Endothelial cell of umbilical vein (primary cell): ENCODE measurements at regions not wholly inside any gene's neighbourhood (a gene's known extent, or its start where the extent isn't known, plus 50 kb on each side); places are given as distances from the start of the nearest gene placed in this dataset.

ENCODE experiments used
- BruUV-seq: library from RNA; stranded (reverse); fragments of 400-500 nt; replicated peaks from 2 replicates; lab custom pipeline; 2021; lab: Mats Ljungman, UMichigan
- CTCF ChIA-PET: fragments of 300-600, 350-600 bp; sonication (Branson Sonifier 250); formaldehyde crosslinking; loops from one replicate; lab custom pipeline; 2021; ENCODE audit warnings: antibody characterized with exemption, inconsistent platforms; lab: Charles Lee
- POLR2A ChIA-PET: fragments of 300-600, 350-600 bp; sonication (Branson Sonifier 250); formaldehyde crosslinking; loops from one replicate; lab custom pipeline; 2021; ENCODE audit warnings: antibody characterized with exemption, inconsistent platforms; lab: Charles Lee
- DNase-seq: peaks from one replicate; pipeline ENCODE4 v3.0.0-alpha.2; 2011; ENCODE audit warnings: low read depth, low spot score
- FAIRE-seq: peaks from 2 replicates; lab custom pipeline; 2011; peaks lifted over from hg19 to GRCh38; lab: Jason Lieb, UNC
- H2AFZ ChIP-seq: 2 replicates; pipeline ENCODE4 v1.6.0; 2012; ENCODE audit warnings: low read depth, low read length, control low read depth, inconsistent platforms
- H3K27ac ChIP-seq: 2 replicates; pipeline ENCODE4 v1.5.1; 2011; ENCODE audit warnings: low read depth, mild to moderate bottlenecking, control low read depth, low read length, moderate library complexity; ENCODE audit not compliant: insufficient read depth
- H3K27me3 ChIP-seq, 2 experiments: 2 replicates each; pipeline versions ENCODE4 v1.6.0 to v1.6.1; 2011; ENCODE audit warnings: low read length in 2 of 2, mixed read lengths in 1 of 2; ENCODE audit not compliant: control insufficient read depth in 2 of 2, insufficient read depth in 2 of 2
- H3K36me3 ChIP-seq, 2 experiments: 2 replicates in 1 of 2; 3 replicates in 1 of 2; pipeline ENCODE4 v1.5.1; 2011; ENCODE audit warnings: low read length in 2 of 2, mild to moderate bottlenecking in 1 of 2, moderate library complexity in 1 of 2; ENCODE audit not compliant: control insufficient read depth in 2 of 2, insufficient read depth in 2 of 2; ENCODE audit errors: extremely low read depth in 1 of 2
- H3K4me1 ChIP-seq: 3 replicates; pipeline ENCODE4 v1.5.1; 2011; ENCODE audit warnings: mild to moderate bottlenecking, low read length; ENCODE audit not compliant: control insufficient read depth, insufficient read depth; ENCODE audit errors: extremely low read depth
- H3K4me2 ChIP-seq: 2 replicates; pipeline ENCODE4 v1.6.1; 2011; ENCODE audit warnings: low read length, control low read depth, mixed read lengths; ENCODE audit not compliant: insufficient read depth
- H3K4me3 ChIP-seq, 3 experiments: fragments of 200-600 bp in 1 of 3; sonication (generic), shearing (Covaris generic) in 1 of 3; replicated peaks in 1 of 3; 2 replicates each; pipeline ENCODE4 v1.5.1; 2011 to 2016; ENCODE audit warnings: control low read depth in 3 of 3, low read length in 3 of 3, mild to moderate bottlenecking in 2 of 3, inconsistent platforms in 1 of 3, low read depth in 1 of 3, moderate library complexity in 1 of 3; ENCODE audit not compliant: insufficient read depth in 1 of 3
- H3K79me2 ChIP-seq: 2 replicates; pipeline ENCODE4 v1.6.0; 2012; ENCODE audit warnings: low read length, inconsistent platforms; ENCODE audit not compliant: control insufficient read depth, insufficient read depth
- H3K9ac ChIP-seq: replicated peaks from 2 replicates; pipeline ENCODE3; 2011; ENCODE audit warnings: low read length, control low read depth; ENCODE audit not compliant: insufficient read depth; ENCODE audit errors: extremely low read depth
- H3K9me1 ChIP-seq: replicated peaks from 3 replicates; pipeline ENCODE4 v1.6.0; 2011; ENCODE audit warnings: mild to moderate bottlenecking, low read length; ENCODE audit not compliant: control insufficient read depth, insufficient read depth; ENCODE audit errors: extremely low read depth
- H3K9me3 ChIP-seq: replicated peaks from 2 replicates; pipeline ENCODE4 v1.5.1; 2012; ENCODE audit warnings: low read length, inconsistent platforms; ENCODE audit not compliant: control insufficient read depth, insufficient read depth
- H4K20me1 ChIP-seq: replicated peaks from 2 replicates; pipeline ENCODE3; 2011; ENCODE audit warnings: mild to moderate bottlenecking, low read length; ENCODE audit not compliant: control insufficient read depth, insufficient read depth; ENCODE audit errors: extremely low read depth
- EZH2 ChIP-seq: IDR thresholded peaks from 2 replicates; pipeline ENCODE4 v1.6.1; 2012; ENCODE audit warnings: borderline replicate concordance, low read depth, mild to moderate bottlenecking, moderate library complexity, low read length, inconsistent platforms; ENCODE audit not compliant: severe bottlenecking
- FOS ChIP-seq: IDR thresholded peaks from 2 replicates; pipeline ENCODE4 v1.6.1; 2011; ENCODE audit warnings: mild to moderate bottlenecking, low read length, moderate library complexity, borderline replicate concordance; ENCODE audit not compliant: insufficient read depth
- GATA2 ChIP-seq: IDR thresholded peaks from 2 replicates; pipeline ENCODE4 v1.7.0; 2011; ENCODE audit warnings: low read depth, mild to moderate bottlenecking, moderate library complexity, mixed read lengths, low read length; ENCODE audit not compliant: insufficient read length, insufficient read depth
- JUN ChIP-seq: IDR thresholded peaks from 2 replicates; pipeline ENCODE4 v1.6.1; 2011; ENCODE audit warnings: borderline replicate concordance, low read depth; ENCODE audit not compliant: insufficient read length, insufficient read depth
- MYC ChIP-seq: IDR thresholded peaks from one replicate; pipeline ENCODE4 v1.6.1; 2011; ENCODE audit warnings: mild to moderate bottlenecking, low read depth, low read length
- POLR2A ChIP-seq: IDR thresholded peaks from 2 replicates; pipeline ENCODE4 v1.6.1; 2012; ENCODE audit warnings: low read depth, mild to moderate bottlenecking, control low read depth, low read length
- POLR2AphosphoS5 ChIP-seq: IDR thresholded peaks from 2 replicates; pipeline ENCODE4 v1.6.1; 2012; ENCODE audit warnings: low read depth, mild to moderate bottlenecking, control low read depth, low read length, moderate library complexity; ENCODE audit not compliant: insufficient read depth
- dilution Hi-C: fragments of 300-500 bp; cut with MboI; formaldehyde crosslinking; loops from one replicate; pipeline ENCODE4 v1.15.0; 2019; ENCODE audit warnings: low sequenced_read_pairs; ENCODE audit not compliant: extremely low pct_ligation_motif_present
- intact Hi-C: fragments of 100-400 bp; cut with micrococcal nuclease; formaldehyde crosslinking; loops from one replicate; pipeline ENCODE4 v1.10.0; 2022
- TF ChIP-seq, protein P1 (sequence below): IDR thresholded peaks from 2 replicates; pipeline ENCODE4 v1.6.1; 2011; ENCODE audit not compliant: insufficient read depth, insufficient read length
- TF ChIP-seq, protein P2 (sequence below), 2 donors: IDR thresholded peaks; 1 replicate in 1 of 2; 2 replicates in 1 of 2; pipeline ENCODE4 v1.5.1; 2011; ENCODE audit warnings: low read length in 2 of 2, mild to moderate bottlenecking in 2 of 2, moderate library complexity in 2 of 2, control low read depth in 1 of 2, inconsistent platforms in 1 of 2, low read depth in 1 of 2; ENCODE audit not compliant: insufficient read depth in 1 of 2; ENCODE audit errors: extremely low read depth in 1 of 2

DNA sequence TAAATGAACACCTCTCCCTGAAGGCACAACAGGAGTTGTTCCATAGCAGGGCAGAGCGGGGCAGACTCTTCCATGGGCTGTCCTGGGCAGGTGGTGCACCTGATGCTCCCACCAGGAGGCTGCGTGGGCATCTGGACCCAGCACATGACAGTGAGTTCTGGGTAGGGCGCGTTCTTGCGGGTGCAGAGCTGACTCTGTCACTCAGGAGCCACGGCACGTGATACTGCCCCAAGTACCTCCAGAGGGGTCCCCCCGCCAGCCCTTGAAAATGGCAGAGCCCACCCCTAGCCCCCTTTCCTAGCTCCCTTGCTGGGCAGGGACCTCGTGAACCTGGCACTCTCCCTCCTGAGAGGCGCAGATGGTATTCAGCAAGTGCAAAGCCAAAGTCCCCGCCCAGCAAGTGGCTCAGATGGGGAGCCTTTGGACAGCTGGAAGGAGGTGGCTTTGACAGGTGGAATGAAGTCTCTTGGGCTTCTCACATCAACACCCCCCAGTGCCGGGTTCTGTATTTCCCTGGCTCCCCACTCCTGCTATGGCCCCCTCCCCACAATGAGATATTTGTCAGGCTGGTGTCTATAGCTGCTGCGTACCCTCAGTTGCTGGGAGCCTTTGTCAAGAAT, 172.1 kb downstream of the TBC1D2B start:
- ChIA-PET POLR2A (no interaction called here), CTCF (interaction anchor here (1.3 kb wide), 1 partner anchor 203 kb away, joined by 3 read pairs; no protein-coding TSS in a partner anchor)
- Histone ChIP-seq H3K4me2 (no peak overlapping the region), H3K9me1 (no peaks in the 10 kb centered on the region), H3K79me2 (no peaks in the 10 kb centered on the region), H3K4me1 (no peaks in the 10 kb centered on the region), H3K36me3 (no peaks in the 10 kb centered on the region), H4K20me1 (no peaks in the 10 kb centered on the region), H3K27me3 (no peaks in the 10 kb centered on the region), H3K9me3 (no peaks in the 10 kb centered on the region), H3K27ac (no peak overlapping the region), H2AFZ (no peak overlapping the region), H3K4me3 (no peak overlapping the region), H3K9ac (no peak overlapping the region)
- no peak for DNase-seq
- no TSS peak for BruUV-seq
- TF ChIP-seq POLR2AphosphoS5, result no peak
- intact Hi-C loops, result no loop called here
- dilution Hi-C loops, result no loop called here
- no peak for FAIRE-seq

GRCh38 chr15:77904901-77905300, 172.6 kb downstream of the TBC1D2B start:
- no peak for FAIRE-seq
- CTCF ChIA-PET, result interaction anchor here (1.3 kb wide), 1 partner anchor 203 kb away, joined by 3 read pairs; no protein-coding TSS in a partner anchor
- Histone ChIP-seq H3K4me3 (no peak overlapping the region), H3K27ac (no peak overlapping the region), H3K9ac (no peak overlapping the region), H3K9me1 (no peaks in the 10 kb centered on the region), H4K20me1 (no peaks in the 10 kb centered on the region), H2AFZ (no peak overlapping the region), H3K36me3 (no peaks in the 10 kb centered on the region), H3K27me3 (no peaks in the 10 kb centered on the region), H3K4me2 (no peak overlapping the region), H3K9me3 (no peaks in the 10 kb centered on the region), H3K79me2 (no peaks in the 10 kb centered on the region), H3K4me1 (no peaks in the 10 kb centered on the region)
- no TSS peak for BruUV-seq
- POLR2A ChIA-PET, result no interaction called here
- DNase-seq, result no peak
- intact Hi-C loops (no loop called here), dilution Hi-C loops (no loop called here)
- TF ChIP-seq JUN (no peak), FOS (no peak), GATA2 (no peak), MYC (no peak), POLR2AphosphoS5 (no peak), POLR2A (no peak), EZH2 (no peak)
- TF ChIP-seq, protein P1, sequence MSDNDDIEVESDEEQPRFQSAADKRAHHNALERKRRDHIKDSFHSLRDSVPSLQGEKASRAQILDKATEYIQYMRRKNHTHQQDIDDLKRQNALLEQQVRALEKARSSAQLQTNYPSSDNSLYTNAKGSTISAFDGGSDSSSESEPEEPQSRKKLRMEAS, result no peak
- TF ChIP-seq, protein P2, sequence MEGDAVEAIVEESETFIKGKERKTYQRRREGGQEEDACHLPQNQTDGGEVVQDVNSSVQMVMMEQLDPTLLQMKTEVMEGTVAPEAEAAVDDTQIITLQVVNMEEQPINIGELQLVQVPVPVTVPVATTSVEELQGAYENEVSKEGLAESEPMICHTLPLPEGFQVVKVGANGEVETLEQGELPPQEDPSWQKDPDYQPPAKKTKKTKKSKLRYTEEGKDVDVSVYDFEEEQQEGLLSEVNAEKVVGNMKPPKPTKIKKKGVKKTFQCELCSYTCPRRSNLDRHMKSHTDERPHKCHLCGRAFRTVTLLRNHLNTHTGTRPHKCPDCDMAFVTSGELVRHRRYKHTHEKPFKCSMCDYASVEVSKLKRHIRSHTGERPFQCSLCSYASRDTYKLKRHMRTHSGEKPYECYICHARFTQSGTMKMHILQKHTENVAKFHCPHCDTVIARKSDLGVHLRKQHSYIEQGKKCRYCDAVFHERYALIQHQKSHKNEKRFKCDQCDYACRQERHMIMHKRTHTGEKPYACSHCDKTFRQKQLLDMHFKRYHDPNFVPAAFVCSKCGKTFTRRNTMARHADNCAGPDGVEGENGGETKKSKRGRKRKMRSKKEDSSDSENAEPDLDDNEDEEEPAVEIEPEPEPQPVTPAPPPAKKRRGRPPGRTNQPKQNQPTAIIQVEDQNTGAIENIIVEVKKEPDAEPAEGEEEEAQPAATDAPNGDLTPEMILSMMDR (IDR thresholded peaks at IDR 0.05; ENCODE audit: extremely low read depth in 1 of 2, insufficient read depth in 1 of 2, low read depth in 1 of 2, low read length in 2 of 2), result no peak
